Lower lobe of right lung (tissue), 2 donors: ENCODE measurements at regions not wholly inside any gene's neighbourhood (a gene's known extent, or its start where the extent isn't known, plus 50 kb on each side); places are given as distances from the start of the nearest gene placed in this dataset.

Experiments used
- ATAC-seq, 2 donors: fragments of 200-7000 bp; cut with Tn5 transposase; one replicate each; pipeline ENCODE4 v1.9.1; 2020 to 2022; ENCODE audit warnings: mild to moderate bottlenecking in 2 of 2, moderate library complexity in 2 of 2
- DNase-seq: peaks from one replicate; pipeline ENCODE4 v3.0.0-alpha.2; 2020
- H3K27ac ChIP-seq: fragments of 200-600 bp; one replicate; pipeline ENCODE4 v1.8.0; 2022
- H3K27me3 ChIP-seq: fragments of 200-600 bp; one replicate; pipeline ENCODE4 v1.8.0; 2022; ENCODE audit warnings: low read depth
- H3K36me3 ChIP-seq: fragments of 200-600 bp; one replicate; pipeline ENCODE4 v1.8.0; 2022; ENCODE audit warnings: mild to moderate bottlenecking
- H3K4me1 ChIP-seq: fragments of 200-600 bp; one replicate; pipeline ENCODE4 v1.8.0; 2022
- H3K4me3 ChIP-seq: fragments of 200-600 bp; one replicate; pipeline ENCODE4 v1.8.0; 2022; ENCODE audit warnings: mild to moderate bottlenecking
- H3K9me3 ChIP-seq: fragments of 200-600 bp; one replicate; pipeline ENCODE4 v1.8.0; 2022
- CTCF ChIP-seq: fragments of 200-600 bp; IDR thresholded peaks from one replicate; pipeline ENCODE4 v1.8.0; 2022; ENCODE audit warnings: antibody characterized with exemption, mild to moderate bottlenecking
- intact Hi-C: fragments of 100-400 bp; cut with DNase I; formaldehyde crosslinking; loops from one replicate; pipeline ENCODE4 v1.11.0; 2022
- donor health status: DM: no; HTN: yes; CAD: no; lungs with severe emphysema.

GRCh38 chr6:151738960-151739359, 68.5 kb upstream of the ESR1 start:
- no peaks in the 10 kb centered on the region for H3K27me3 ChIP-seq
- DNase-seq (no peak), ATAC-seq (no peak)
- H3K4me1 ChIP-seq = no peaks in the 10 kb centered on the region
- H3K27ac ChIP-seq = no peak overlapping the region
- no peak for TF ChIP-seq CTCF
- no peaks in the 10 kb centered on the region for H3K36me3 ChIP-seq
- H3K4me3 ChIP-seq = no peak overlapping the region
- H3K9me3 ChIP-seq = no peaks in the 10 kb centered on the region
- intact Hi-C loops = no loop called here

- no peak overlapping the region for H3K4me3 ChIP-seq
- no peak overlapping the region for H3K27ac ChIP-seq
- intact Hi-C loops = no loop called here
- no peaks in the 10 kb centered on the region for H3K9me3 ChIP-seq
- H3K36me3 ChIP-seq = no peaks in the 10 kb centered on the region
- H3K27me3 ChIP-seq = no peaks in the 10 kb centered on the region
- ATAC-seq (no peak), DNase-seq (no peak)
- TF ChIP-seq CTCF = no peak
- H3K4me1 ChIP-seq = no peaks in the 10 kb centered on the region
These were observed 66.7 kb upstream of the ESR1 start for GRCh38 chr6:151740820-151741219.

- H3K4me3 ChIP-seq = no peak overlapping the region
- TF ChIP-seq CTCF = no peak
- H3K9me3 ChIP-seq = no peaks in the 10 kb centered on the region
- no peaks in the 10 kb centered on the region for H3K4me1 ChIP-seq
- H3K27ac ChIP-seq = no peak overlapping the region
- ATAC-seq (no peak), DNase-seq (no peak)
- intact Hi-C loops = no loop called here
- no peaks in the 10 kb centered on the region for H3K36me3 ChIP-seq
- H3K27me3 ChIP-seq = no peaks in the 10 kb centered on the region
These were observed 59.6 kb upstream of the ESR1 start for GRCh38 chr6:151747896-151748295.

DNA sequence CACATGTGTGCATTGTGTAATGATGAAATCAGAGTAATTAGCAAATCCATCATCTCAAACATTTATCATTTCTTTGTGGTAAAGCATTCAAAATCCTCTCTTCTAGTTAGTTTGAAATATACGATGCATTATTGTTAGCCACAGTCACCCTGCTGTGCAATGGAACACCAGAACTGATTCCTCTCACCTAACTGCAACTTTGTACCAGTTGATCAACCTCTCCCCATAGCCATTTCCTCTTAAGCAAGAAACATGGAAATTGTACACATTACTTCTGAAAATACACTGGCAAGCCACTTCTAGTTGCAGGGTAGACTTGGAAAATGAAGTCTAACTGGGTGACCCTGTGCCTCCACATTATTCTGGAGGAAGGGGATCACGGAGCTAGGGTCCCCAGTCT, 58.1 kb upstream of the ESR1 start:
- H3K4me3 ChIP-seq = no peak overlapping the region
- TF ChIP-seq CTCF = no peak
- H3K4me1 ChIP-seq = no peaks in the 10 kb centered on the region
- DNase-seq (no peak), ATAC-seq (no peak)
- H3K27me3 ChIP-seq = no peaks in the 10 kb centered on the region
- no peaks in the 10 kb centered on the region for H3K36me3 ChIP-seq
- intact Hi-C loops = no loop called here
- no peak overlapping the region for H3K27ac ChIP-seq
- H3K9me3 ChIP-seq = no peaks in the 10 kb centered on the region

DNA sequence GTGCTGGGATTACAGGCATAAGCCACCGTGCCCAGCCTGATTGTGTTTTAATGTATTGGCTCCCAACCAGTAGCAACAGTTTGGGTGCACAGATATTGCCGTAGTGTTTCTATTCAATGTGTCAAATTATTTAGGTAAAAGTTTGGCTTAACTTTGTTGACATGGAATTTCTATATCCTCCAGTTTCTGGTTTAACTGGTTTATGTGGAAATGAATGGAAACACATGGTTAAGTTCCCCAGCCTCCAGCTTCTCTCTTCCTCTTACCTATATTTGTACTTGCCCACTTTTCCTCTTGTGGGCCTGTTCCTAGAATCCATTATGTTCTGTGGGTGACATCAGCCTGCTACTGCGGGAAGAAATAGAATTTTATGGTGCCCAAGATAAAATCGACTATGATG, 53.9 kb upstream of the ESR1 start:
- intact Hi-C loops = no loop called here
- Histone ChIP-seq H3K36me3 (no peaks in the 10 kb centered on the region), H3K27ac (no peak overlapping the region), H3K27me3 (no peaks in the 10 kb centered on the region), H3K4me3 (no peak overlapping the region), H3K4me1 (no peaks in the 10 kb centered on the region), H3K9me3 (no peaks in the 10 kb centered on the region)
- DNase-seq (no peak), ATAC-seq (no peak)
- TF ChIP-seq CTCF = no peak

DNA sequence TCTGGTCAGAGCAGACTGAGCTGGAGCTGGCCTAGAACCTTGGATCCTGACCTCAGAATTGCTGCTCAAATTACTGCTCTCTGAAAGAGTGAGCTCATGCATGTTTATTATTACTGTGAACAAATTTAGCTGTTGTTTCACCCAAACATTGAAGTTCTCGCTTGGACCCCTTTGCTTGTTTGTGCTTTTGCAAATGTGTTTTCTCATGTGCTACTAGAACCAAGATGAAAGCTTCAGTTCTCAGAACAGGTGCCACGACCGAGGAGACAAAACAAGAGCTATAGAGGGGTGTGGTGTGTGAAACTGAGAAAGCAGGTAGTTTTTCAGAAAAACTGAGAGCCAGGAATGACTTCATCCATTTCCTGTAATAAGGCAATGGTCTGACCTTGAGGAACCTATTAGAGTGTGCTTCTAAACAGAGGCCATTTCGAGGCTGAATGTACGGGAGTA, 50.0 kb upstream of the ESR1 start:
- no peak overlapping the region for H3K27ac ChIP-seq
- no peak for ATAC-seq

More for the DNA sequence above, 50.0 kb upstream of the ESR1 start:
- intact Hi-C loops = no loop called here
- DNase-seq = no peak
- Histone ChIP-seq H3K36me3 (no peaks in the 10 kb centered on the region), H3K4me1 (no peaks in the 10 kb centered on the region), H3K9me3 (no peaks in the 10 kb centered on the region), H3K4me3 (no peak overlapping the region), H3K27me3 (no peaks in the 10 kb centered on the region)
- no peak for TF ChIP-seq CTCF
